ENCODE measurements at regions not wholly inside any gene's neighbourhood (a gene's known extent, or its start where the extent isn't known, plus 50 kb on each side); places are given as distances from the start of the nearest gene placed in this dataset.
"Not testable (repeated sequence)": the region's sequence is repeated elsewhere in the genome, so short reads cannot be mapped to it uniquely, and the experiment has no call there.

GRCh38 chr1:147072482-147073432 lies 99.5 kb downstream of the PRKAB2 start:
- no peak for DNase-seq (ENCODE audit: low read depth in 3 of 3, low spot score in 2 of 3)

- DNase-seq (ENCODE audit: low read depth in 3 of 3, low spot score in 2 of 3), result no peak
These were observed 101.1 kb downstream of the PRKAB2 start for GRCh38 chr1:147071142-147071541.

- no peak for DNase-seq (ENCODE audit: low read depth in 3 of 3, low spot score in 2 of 3)
These were observed 109.3 kb downstream of the PRKAB2 start for GRCh38 chr1:147062956-147063355.

- DNase-seq (ENCODE audit: low read depth in 3 of 3, low spot score in 2 of 3), result not testable (repeated sequence)
These were observed 110.4 kb downstream of the PRKAB2 start for GRCh38 chr1:147061880-147062279.

GRCh38 chr1:147053269-147053668 lies 115.1 kb downstream of the NBPF12 start:
- DNase-seq (ENCODE audit: low read depth in 3 of 3, low spot score in 2 of 3), result no peak

- DNase-seq (ENCODE audit: low read depth in 3 of 3, low spot score in 2 of 3), result no peak
These were observed 114.6 kb downstream of the NBPF12 start for GRCh38 chr1:147052677-147053076.

- DNase-seq (ENCODE audit: low read depth in 3 of 3, low spot score in 2 of 3), result no peak
These were observed 114.0 kb downstream of the NBPF12 start for GRCh38 chr1:147052143-147052542.

- no peak for DNase-seq (ENCODE audit: low read depth in 3 of 3, low spot score in 2 of 3)
These were observed 113.0 kb downstream of the NBPF12 start for GRCh38 chr1:147051136-147051535.

GRCh38 chr1:147050654-147051053 lies 112.5 kb downstream of the NBPF12 start:
- no peak for DNase-seq (ENCODE audit: low read depth in 3 of 3, low spot score in 2 of 3)

GRCh38 chr1:147046863-147047394 lies 108.8 kb downstream of the NBPF12 start:
- not testable (repeated sequence) for DNase-seq (ENCODE audit: low read depth in 3 of 3, low spot score in 2 of 3)

- no peak for DNase-seq (ENCODE audit: low read depth in 3 of 3, low spot score in 2 of 3)
These were observed 108.2 kb downstream of the NBPF12 start for GRCh38 chr1:147046189-147046862.
